Left lung (tissue), 4 donors: ENCODE measurements at regions not wholly inside any gene's neighbourhood (a gene's known extent, or its start where the extent isn't known, plus 50 kb on each side); places are given as distances from the start of the nearest gene placed in this dataset.
A peak's percentile ranks its signal among the peaks of the same experiment; 100 is the strongest.

Experiments
- ATAC-seq: fragments of 200-7000 bp; cut with Tn5 transposase; one replicate; pipeline ENCODE4 v1.9.1; 2020; ENCODE audit warnings: moderate library complexity
- DNase-seq, 4 donors: peaks; one replicate each; pipeline ENCODE4 v3.0.0-alpha.2; 2013 to 2020
- H3K27ac ChIP-seq, 2 donors: fragments of 200-600 bp; sonication (generic) in 1 of 2; one replicate each; pipeline versions ENCODE4 v1.5.0 to v1.8.0; 2020 to 2021
- H3K27me3 ChIP-seq, 2 donors: fragments of 200-600 bp; sonication (generic) in 1 of 2; one replicate each; pipeline versions ENCODE4 v1.5.0 to v1.8.0; 2020 to 2021
- H3K36me3 ChIP-seq, 2 donors: fragments of 200-600 bp; sonication (generic) in 1 of 2; one replicate each; pipeline versions ENCODE4 v1.5.0 to v1.8.0; 2020 to 2021
- H3K4me1 ChIP-seq, 2 donors: fragments of 200-600 bp; one replicate each; pipeline ENCODE4 v1.8.0; 2021
- H3K4me3 ChIP-seq, 2 donors: fragments of 200-600 bp; sonication (generic) in 1 of 2; one replicate each; pipeline versions ENCODE4 v1.5.0 to v1.8.0; 2020 to 2021; ENCODE audit warnings: mild to moderate bottlenecking in 1 of 2
- H3K9me3 ChIP-seq, 2 donors: fragments of 200-600 bp; sonication (generic) in 1 of 2; one replicate each; pipeline versions ENCODE4 v1.5.0 to v1.8.0; 2020 to 2021
- intact Hi-C, 2 donors: fragments of 100-400 bp; cut with DNase I; formaldehyde crosslinking; loops; one replicate each; pipeline versions ENCODE4 v1.11.2 to v1.14.2; 2022
- TF ChIP-seq, protein P1 (sequence below), 2 donors: fragments of 200-600 bp; sonication (generic) in 1 of 2; IDR thresholded peaks; one replicate each; pipeline versions ENCODE4 v1.5.0 to v1.8.0; 2021; ENCODE audit warnings: antibody characterized with exemption in 2 of 2
- donor health status: DM: no; HTN: yes; CAD: no.
- donor health status: DM: no; HTN: no; CAD: no.

DNA sequence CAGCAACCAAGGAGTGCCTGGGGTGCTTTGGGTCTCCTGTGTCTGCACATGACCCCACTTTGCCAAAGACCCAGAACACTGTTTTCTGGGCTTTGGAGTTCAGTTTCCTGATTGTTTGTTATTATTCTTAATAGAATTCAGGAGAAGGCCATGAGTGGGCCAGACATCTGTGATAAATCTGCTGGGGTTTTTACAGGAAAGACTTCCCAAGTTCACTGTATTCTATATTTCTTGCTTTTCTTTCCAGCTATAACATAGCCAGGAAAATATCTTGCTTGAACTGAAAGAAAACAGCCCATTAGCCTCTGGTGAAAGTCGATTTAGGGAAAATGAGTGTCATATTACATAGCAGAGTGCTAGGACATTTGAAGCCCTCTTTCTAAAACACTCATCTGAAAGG, 345.1 kb upstream of the USP24 start:
- no peak overlapping the region for H3K4me3 ChIP-seq
- H3K27me3 ChIP-seq = no peaks in the 10 kb centered on the region
- H3K27ac ChIP-seq = no peak overlapping the region
- H3K36me3 ChIP-seq = no peaks in the 10 kb centered on the region
- intact Hi-C loops = no loop called here
- DNase-seq = peak in 1 of 4 donors; percentile 28
- H3K4me1 ChIP-seq = no peaks in the 10 kb centered on the region
- TF ChIP-seq, protein P1, sequence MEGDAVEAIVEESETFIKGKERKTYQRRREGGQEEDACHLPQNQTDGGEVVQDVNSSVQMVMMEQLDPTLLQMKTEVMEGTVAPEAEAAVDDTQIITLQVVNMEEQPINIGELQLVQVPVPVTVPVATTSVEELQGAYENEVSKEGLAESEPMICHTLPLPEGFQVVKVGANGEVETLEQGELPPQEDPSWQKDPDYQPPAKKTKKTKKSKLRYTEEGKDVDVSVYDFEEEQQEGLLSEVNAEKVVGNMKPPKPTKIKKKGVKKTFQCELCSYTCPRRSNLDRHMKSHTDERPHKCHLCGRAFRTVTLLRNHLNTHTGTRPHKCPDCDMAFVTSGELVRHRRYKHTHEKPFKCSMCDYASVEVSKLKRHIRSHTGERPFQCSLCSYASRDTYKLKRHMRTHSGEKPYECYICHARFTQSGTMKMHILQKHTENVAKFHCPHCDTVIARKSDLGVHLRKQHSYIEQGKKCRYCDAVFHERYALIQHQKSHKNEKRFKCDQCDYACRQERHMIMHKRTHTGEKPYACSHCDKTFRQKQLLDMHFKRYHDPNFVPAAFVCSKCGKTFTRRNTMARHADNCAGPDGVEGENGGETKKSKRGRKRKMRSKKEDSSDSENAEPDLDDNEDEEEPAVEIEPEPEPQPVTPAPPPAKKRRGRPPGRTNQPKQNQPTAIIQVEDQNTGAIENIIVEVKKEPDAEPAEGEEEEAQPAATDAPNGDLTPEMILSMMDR (IDR thresholded peaks at IDR 0.05) = no peak
- ATAC-seq = no peak
- H3K9me3 ChIP-seq = no peaks in the 10 kb centered on the region

DNA sequence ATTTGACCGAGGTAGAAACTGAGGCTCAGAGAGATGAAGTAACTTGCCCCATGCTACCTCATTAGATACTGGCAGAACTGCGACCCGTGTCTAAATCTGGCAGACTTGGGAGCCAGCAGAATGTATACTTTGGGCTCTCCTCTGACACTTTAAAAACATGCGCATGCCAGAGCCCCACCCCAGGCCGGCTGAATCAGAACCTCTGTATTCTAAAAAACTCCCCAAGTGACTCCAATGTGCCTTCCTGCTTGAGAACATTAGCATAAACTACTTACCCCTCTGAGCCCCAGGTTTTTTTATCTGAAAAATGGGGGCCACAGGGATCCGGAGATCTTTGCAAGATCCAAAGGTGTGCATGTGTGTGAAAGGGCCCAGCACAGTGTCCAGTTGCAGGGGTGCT, 344.7 kb upstream of the USP24 start:
- Histone ChIP-seq H3K27ac (no peak overlapping the region), H3K27me3 (no peaks in the 10 kb centered on the region), H3K4me3 (no peak overlapping the region), H3K36me3 (no peaks in the 10 kb centered on the region), H3K9me3 (no peaks in the 10 kb centered on the region), H3K4me1 (no peaks in the 10 kb centered on the region)
- no peak for DNase-seq
- intact Hi-C loops = no loop called here
- TF ChIP-seq, protein P1 (IDR thresholded peaks at IDR 0.05) = no peak
- ATAC-seq = peak; percentile 76

DNA sequence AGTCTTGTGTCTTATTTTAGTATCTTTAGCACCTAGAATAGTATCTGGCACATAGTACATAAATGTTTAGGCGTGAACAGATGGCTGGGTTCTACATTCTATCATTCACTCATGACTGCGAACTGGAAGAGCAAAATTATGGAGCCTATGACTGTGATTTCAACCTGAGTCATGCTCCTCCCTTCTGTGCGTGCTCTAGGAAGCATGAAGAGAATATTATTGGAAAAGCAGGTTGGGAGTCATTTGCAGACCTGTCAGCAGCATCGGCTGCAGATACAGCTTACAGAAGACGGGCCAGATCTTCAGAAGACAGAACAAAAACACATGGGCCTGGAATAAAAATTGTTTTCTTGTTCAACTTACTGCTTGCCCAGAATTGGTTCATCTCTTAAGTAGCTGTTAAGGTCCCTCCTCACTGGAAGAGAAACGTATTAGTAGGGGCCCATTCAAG, 344.0 kb upstream of the USP24 start:
- intact Hi-C loops = no loop called here
- ATAC-seq (no peak), DNase-seq (no peak)
- H3K36me3 ChIP-seq = no peaks in the 10 kb centered on the region
- no peak overlapping the region for H3K27ac ChIP-seq
- H3K4me3 ChIP-seq = no peak overlapping the region
- no peaks in the 10 kb centered on the region for H3K4me1 ChIP-seq
- TF ChIP-seq, protein P1 (IDR thresholded peaks at IDR 0.05) = no peak
- no peaks in the 10 kb centered on the region for H3K27me3 ChIP-seq
- no peaks in the 10 kb centered on the region for H3K9me3 ChIP-seq

DNA sequence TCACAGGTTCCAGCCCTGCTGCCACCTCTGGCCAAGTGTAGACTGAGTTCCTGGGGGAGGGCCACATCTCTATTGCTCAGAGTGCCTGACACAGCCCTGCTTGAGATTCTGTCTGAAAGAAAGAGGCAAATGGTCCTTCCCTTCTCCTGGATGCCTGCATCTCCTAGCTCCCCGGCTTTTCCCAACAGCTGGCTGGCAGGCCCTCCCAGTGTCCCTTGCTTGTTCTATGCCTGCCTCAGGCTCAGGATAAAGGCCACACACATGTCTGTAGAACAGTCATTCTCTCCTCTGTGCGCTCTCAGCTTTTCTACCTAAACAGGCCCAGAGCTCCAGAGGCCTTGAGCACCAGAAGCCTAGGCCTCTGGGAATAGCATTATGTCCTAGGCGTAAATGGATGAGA, 343.4 kb upstream of the USP24 start:
- ATAC-seq (no peak), DNase-seq (no peak)
- H3K27ac ChIP-seq = no peak overlapping the region
- H3K36me3 ChIP-seq = no peaks in the 10 kb centered on the region
- H3K27me3 ChIP-seq = no peaks in the 10 kb centered on the region
- no peak overlapping the region for H3K4me3 ChIP-seq
- H3K4me1 ChIP-seq = no peaks in the 10 kb centered on the region
- TF ChIP-seq, protein P1 (IDR thresholded peaks at IDR 0.05) = no peak
- intact Hi-C loops = no loop called here
- no peaks in the 10 kb centered on the region for H3K9me3 ChIP-seq

DNA sequence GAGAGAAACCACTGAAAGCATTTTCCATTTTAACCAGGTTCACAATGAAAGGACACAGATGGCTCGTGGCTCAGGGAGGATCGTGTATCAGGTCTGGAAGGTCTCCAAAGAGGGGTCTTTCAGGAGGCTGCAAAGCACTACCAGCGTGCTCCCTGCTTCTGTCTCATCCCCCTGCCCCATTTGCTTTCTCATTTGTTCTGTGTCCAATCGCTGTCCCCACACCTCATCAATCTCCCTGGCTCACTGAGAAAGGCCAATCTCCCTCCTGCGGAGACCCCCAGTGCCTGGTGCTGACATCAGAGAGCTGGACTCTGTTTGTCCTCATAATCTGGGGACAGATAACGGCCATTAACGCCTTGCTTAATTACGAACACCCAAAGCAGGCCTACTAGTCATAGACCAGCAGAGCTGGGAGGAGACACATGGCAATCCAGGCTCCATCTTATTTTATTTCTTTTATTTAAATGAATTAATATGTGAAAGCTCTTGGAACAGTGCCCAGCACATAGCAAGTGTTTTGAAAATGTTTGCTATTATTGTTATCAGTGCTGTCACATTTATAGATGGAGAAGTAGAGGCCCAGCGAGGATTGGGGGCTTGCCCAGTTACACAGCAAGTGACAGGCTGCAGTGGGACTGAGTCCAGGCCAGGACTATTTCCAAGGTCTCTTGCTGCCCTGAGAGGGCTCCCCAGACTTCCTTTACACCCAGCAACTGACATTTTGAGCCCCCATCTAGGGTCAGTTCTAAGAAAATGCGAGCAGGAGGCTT, 341.0 kb upstream of the USP24 start:
- Histone ChIP-seq H3K4me3 (no peak overlapping the region), H3K4me1 (no peaks in the 10 kb centered on the region), H3K27ac (no peak overlapping the region), H3K27me3 (no peaks in the 10 kb centered on the region), H3K9me3 (peaks cover 0 to 9% of the 10 kb centered on the region in 2 donors), H3K36me3 (no peaks in the 10 kb centered on the region)
- ATAC-seq (no peak), DNase-seq (peak in 2 of 4 donors; percentile 80 to 86)
- intact Hi-C loops = no loop called here
- TF ChIP-seq, protein P1 (IDR thresholded peaks at IDR 0.05) = no peak
